ENCODE measurements at regions not wholly inside any gene's neighbourhood (a gene's known extent, or its start where the extent isn't known, plus 50 kb on each side); places are given as distances from the start of the nearest gene placed in this dataset.

GRCh38 chr18:55988537-55988936 lies 400.5 kb upstream of the TCF4 start:
- DNase-seq (ENCODE audit: low spot score): no peak
- no peak for TF ChIP-seq CTCF (IDR thresholded peaks at IDR 0.05)
- Histone ChIP-seq H3K27ac (no peak overlapping the region), H3K4me3 (no peak overlapping the region)

- H3K4me3 ChIP-seq: no peak overlapping the region
- DNase-seq (ENCODE audit: low spot score): no peak
- no peak overlapping the region for H3K27ac ChIP-seq
- TF ChIP-seq CTCF (IDR thresholded peaks at IDR 0.05): no peak
Observed at GRCh38 chr18:55983433-55983832, 395.4 kb upstream of the TCF4 start.

GRCh38 chr18:55982992-55983391 lies 395.0 kb upstream of the TCF4 start:
- no peak for DNase-seq (ENCODE audit: low spot score)
- Histone ChIP-seq H3K27ac (no peak overlapping the region), H3K4me3 (no peak overlapping the region)
- no peak for TF ChIP-seq CTCF (IDR thresholded peaks at IDR 0.05)

- no peak for TF ChIP-seq CTCF (IDR thresholded peaks at IDR 0.05)
- Histone ChIP-seq H3K4me3 (no peak overlapping the region), H3K27ac (no peak overlapping the region)
- no peak for DNase-seq (ENCODE audit: low spot score)
Observed at GRCh38 chr18:55981712-55982475, 393.9 kb upstream of the TCF4 start.

- Histone ChIP-seq H3K4me3 (no peak overlapping the region), H3K27ac (no peak overlapping the region)
- no peak for DNase-seq (ENCODE audit: low spot score)
- no peak for TF ChIP-seq CTCF (IDR thresholded peaks at IDR 0.05)
Observed at GRCh38 chr18:55974521-55974920, 386.5 kb upstream of the TCF4 start.

- DNase-seq (ENCODE audit: low spot score): no peak
- Histone ChIP-seq H3K27ac (no peak overlapping the region), H3K4me3 (no peak overlapping the region)
- TF ChIP-seq CTCF (IDR thresholded peaks at IDR 0.05): no peak
Observed at GRCh38 chr18:55968550-55968949, 380.6 kb upstream of the TCF4 start.

- DNase-seq (ENCODE audit: low spot score): no peak
- Histone ChIP-seq H3K27ac (no peak overlapping the region), H3K4me3 (no peak overlapping the region)
- TF ChIP-seq CTCF (IDR thresholded peaks at IDR 0.05): no peak
Observed at GRCh38 chr18:55967019-55967418, 379.0 kb upstream of the TCF4 start.
